Suppressor macrophage treated with lipopolysaccharide for 1 hour (primary cell): ENCODE measurements at regions not wholly inside any gene's neighbourhood (a gene's known extent, or its start where the extent isn't known, plus 50 kb on each side); places are given as distances from the start of the nearest gene placed in this dataset.

Source experiments
- DNase-seq, 3 donors: peaks; one replicate each; pipeline ENCODE4 v3.0.0-alpha.2; 2020 to 2022

- no peak for DNase-seq
Observed at GRCh38 chr7:25759748-25760147, 392.2 kb upstream of the NFE2L3 start.

- no peak for DNase-seq
Observed at GRCh38 chr7:25762511-25763462, 389.2 kb upstream of the NFE2L3 start.

DNA sequence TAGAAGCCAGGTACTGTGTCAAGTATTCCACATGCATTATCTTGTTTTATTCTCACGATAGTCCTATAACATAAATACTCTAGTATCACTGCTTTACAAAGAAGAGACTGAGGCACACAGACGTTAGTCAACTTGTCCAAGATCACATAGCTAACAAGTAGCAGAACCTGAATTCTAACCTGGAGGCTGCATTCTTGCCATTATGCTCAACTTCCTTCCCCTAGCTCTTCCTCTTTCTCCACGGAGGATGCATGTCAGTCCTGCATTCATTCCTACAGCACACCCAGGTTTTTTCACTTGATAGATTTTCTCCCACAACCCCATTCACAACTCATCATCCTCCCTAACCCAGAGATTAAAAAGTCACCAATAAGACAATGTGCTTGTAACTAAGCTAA is 388.5 kb upstream of the NFE2L3 start:
- DNase-seq: no peak

GRCh38 chr7:25765110-25765655 is 386.8 kb upstream of the NFE2L3 start:
- DNase-seq: no peak

- DNase-seq: no peak
Observed at GRCh38 chr7:25770235-25770634, 381.8 kb upstream of the NFE2L3 start.

- DNase-seq: no peak
Observed at GRCh38 chr7:25770670-25771069, 381.3 kb upstream of the NFE2L3 start.

GRCh38 chr7:25771491-25771890 is 380.5 kb upstream of the NFE2L3 start:
- no peak for DNase-seq

GRCh38 chr7:25772802-25773201 is 379.2 kb upstream of the NFE2L3 start:
- DNase-seq: no peak

DNA sequence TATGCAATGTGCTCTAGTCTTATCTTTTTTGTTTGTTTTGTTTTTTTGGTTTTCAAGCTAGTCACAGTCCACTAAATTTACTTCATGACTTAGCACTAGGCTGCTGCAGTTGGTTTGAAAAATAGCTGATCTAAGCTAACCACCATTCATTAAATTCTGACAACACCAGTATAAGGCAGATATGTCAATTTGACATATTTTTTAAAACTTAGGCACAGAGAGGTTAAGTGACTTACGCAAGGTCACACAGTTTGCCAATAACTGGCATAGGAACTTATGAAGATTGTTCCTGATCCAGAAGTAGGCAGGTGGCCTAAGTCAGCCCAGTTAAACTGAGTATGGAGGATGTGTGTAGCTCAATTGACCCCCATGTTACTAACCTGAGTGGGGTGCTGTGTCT is 377.3 kb upstream of the NFE2L3 start:
- DNase-seq: no peak

DNA sequence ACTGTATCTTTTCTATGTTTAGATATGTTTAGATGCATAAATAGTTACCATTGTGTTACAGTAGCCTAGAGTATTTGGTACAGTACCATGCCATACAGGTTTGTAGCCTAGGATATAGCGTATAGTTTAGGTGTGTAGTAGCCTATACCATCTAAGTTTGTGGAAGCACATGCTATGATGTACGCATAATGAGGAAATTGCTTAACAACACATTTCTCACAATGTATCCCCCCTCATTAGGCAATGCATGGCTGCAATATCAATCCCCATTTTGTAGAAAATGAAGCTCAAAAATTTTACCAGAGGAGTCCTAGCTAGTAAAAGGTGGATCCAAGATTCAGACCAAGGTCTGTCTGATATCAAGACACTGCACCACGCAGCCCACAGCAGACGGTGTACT is 376.4 kb upstream of the NFE2L3 start:
- DNase-seq: no peak

DNA sequence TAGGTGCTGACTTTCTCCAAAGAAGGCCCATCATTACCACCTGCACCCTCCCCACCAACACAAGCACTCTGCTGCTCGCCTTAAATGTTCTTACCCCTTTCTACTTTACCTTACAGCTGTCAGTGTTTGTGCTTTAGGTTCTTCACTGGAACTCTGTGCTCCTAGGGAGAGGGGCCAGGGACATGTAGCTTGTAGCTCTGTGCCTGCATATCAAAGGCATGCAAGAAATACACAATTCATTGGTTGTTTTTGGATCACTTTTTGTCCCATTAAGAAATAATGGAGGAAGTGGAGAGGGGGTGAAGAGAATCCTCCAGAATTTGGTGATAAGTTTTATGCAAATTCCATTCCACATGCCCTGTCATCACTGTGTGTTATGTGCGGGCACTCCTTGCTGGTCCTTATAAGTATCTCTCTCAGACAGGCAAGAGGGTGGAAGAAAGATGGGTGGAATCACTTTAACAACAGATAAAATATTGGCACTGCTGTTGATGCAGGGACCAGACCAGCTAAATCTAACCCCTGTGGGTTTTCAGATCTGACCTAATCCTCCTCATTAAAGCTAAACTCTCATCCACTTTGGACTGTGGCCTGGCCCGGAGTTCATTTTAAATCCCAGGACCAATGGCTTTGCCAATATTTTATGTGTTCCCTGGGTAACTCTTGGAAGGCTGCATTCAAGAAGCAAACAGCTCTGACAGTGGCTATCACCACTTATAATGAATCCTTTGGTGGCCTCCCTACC is 375.8 kb upstream of the NFE2L3 start:
- DNase-seq: no peak

DNA sequence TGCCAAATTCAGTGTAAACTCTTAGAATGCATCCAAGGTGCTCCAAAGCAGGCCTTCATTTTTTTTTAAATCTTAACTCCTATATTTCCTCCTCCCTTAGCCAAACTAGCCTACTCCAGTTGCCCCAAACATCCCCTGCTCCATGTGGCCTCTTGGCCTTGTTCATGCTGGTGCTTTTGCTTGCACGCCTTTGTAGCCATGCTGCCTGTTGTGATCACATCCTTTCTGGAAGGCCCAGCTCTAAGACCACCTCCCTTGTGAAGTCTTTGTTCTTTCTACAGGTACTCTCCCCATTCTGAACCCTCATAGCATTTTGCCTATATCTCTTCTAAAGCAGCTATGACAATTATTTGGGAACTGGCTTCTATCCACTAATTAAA is 375.3 kb upstream of the NFE2L3 start:
- no peak for DNase-seq

DNA sequence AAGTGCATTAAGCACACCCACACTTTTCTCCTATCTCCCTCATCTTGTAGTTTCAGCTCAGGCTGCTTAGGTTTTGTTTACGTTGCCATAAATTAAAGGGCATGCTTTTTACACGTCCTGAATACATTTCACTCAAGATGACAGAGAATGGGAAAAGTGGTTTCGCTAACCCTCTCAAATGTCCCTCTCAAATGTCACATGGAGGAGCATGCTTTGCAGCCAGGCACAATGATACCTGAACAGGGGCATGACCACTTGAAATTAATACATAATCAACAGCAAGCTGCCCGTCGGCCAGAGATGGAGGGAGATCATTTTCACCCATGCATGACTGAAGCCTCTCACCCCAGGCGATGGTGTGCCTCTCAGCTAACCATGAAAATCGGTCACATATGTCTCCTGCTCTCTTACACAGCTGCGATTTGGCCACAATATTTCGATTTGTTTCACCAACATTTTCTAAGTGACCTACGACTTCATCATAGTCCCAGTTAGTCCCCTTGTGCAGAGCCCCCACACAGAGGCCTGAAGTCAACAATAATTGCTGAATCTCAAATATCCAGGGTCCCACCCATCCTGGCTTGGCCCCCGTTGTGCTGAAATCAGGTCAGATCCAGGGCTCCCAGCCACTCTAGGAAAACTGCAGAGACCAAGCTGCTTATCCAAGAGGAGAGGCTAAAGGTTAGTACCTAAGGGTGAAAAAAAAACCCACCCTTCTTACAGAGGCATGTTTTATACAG is 373.9 kb upstream of the NFE2L3 start:
- DNase-seq: no peak

DNA sequence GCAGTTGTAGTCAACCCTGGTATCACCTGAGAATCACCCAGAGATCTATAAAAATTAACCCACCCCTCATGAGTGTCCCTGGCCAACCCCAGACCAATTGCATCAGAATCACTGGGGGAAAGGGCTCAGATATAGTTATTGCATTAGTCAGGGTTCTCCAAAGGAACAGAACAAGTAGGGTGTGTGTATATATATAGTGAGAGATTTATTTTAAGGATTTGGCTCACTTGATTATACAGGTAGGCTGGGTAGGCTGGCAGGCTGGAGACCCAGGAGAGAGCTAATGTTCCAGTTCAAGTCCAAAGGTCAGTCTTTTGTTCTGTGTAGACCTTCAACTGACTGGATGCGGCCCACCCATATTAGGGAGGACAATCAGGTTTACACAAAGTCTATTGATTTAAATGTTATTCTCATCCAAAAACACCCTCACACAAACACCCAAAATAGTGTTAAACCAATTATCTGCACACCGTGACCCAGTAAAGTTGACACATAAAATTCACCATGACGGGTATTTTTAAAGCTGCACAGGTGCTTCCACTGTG is 372.9 kb upstream of the NFE2L3 start:
- no peak for DNase-seq

DNA sequence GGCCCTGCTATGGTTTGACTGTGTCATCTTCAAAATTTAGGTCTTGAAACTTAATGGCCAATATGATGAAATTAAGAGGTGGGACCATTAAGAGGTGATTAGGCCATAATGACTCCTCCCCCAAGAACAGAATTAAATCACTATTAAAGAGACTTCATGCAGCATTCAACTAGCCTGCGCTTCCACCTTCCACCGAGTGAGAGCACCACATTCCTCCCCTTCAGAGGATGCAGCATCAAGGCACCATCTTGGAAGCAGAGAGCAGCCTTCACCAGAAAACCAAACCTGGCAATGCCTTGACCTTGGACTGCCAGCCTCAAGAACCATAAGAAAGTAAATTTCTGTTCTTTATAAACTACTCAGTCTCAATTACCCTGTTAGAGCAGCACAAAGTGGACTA is 371.1 kb upstream of the NFE2L3 start:
- DNase-seq: no peak

DNA sequence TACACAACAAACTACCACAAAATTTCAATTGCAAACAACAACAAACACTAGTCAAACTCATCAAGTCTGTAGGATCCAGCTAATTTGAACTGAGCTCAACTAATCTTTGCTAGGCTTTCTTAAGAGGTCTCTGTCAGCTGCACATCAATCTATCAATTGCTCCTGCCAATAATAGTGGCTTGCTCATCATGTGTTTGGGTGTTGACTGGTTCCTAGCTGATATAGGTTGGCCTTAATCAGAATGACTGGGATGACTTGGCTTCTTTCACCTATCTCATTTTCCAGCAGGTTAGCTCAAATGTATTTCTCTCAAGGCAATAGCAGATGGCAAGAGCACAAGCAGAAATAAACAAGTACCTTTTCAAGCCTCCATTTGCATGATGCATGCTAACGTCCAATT is 370.3 kb upstream of the NFE2L3 start:
- DNase-seq: no peak

DNA sequence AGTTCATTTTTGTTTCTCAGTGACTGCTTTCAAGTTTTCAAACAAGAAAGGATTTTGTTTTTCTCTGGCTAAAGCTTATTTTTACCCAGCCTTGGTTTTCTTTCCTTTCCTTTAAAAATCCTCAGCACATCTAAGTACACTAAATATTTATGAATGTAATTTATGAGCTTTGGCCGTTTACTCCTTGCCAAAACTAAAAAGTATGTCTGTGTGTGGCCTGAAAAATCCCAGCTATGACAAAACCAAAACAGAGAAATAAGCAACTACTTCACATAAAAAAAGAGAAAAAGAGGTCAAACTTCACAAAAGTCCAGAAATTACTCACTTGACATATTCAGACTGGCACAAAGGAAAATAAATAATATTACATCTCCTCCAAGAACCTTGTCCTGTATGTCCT is 365.1 kb upstream of the NFE2L3 start:
- DNase-seq: no peak

- no peak for DNase-seq
Observed at GRCh38 chr7:25787336-25787735, 364.7 kb upstream of the NFE2L3 start.

- no peak for DNase-seq
Observed at GRCh38 chr7:25788371-25788770, 363.6 kb upstream of the NFE2L3 start.

DNA sequence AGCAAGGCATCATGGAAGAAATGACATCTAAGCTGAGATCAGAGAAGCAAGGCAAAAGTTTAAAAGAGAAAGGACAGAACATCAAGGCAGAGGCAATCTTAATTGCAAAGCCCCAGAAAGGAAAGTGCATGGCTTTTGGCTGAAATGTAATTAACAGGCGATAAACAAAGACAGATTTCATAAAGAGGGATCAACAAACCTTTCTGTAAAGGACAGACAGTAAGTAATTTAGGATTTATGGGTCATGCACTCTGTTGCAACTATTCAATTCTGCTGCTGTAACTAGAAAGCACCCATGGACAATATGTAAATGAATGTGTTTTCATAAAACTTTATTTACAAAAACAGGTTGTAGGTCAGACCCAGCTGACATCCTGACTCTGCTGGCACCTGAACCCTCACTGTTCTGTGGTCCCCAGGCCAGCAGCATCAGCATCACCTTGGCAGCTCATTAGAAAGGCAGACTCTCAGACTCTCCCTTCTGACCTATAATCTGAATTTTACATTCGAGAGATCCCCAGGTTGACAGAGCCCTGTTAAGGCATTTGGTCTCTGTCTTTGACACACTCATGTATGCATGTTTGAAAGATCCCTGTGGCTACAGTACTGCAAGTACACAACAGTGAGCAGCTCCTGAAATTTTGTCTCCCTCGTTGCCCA is 362.9 kb upstream of the NFE2L3 start:
- DNase-seq: no peak

GRCh38 chr7:25789701-25790640 is 362.0 kb upstream of the NFE2L3 start:
- no peak for DNase-seq
